C1 segment of cervical spinal cord (tissue), 14 donors: ENCODE measurements at regions not wholly inside any gene's neighbourhood (a gene's known extent, or its start where the extent isn't known, plus 50 kb on each side); places are given as distances from the start of the nearest gene placed in this dataset.

Experiments
- DNase-seq, 14 donors: peaks; one replicate each; lab custom pipeline; 2025; lab: John Stamatoyannopoulos, UW

DNA sequence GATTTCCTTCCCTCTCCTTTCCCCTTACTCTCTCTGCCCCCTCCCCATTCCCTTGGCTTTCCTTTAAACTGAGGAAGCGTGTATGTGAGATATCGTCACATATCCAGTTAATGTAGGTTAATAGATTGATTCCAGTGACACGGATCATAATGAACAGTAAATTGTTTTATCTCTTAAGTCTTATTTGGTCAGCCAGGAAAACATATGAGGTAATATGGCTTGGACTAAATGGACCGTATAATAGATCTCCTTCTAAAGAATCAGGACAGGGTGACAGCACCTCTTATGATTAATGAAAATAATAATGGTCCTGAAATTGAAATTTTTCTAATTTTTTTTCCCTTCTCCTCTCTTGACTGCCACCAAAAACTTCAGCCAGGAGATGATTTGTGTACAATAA lies 779.8 kb upstream of the NR2F2 start:
- no peak for DNase-seq

DNA sequence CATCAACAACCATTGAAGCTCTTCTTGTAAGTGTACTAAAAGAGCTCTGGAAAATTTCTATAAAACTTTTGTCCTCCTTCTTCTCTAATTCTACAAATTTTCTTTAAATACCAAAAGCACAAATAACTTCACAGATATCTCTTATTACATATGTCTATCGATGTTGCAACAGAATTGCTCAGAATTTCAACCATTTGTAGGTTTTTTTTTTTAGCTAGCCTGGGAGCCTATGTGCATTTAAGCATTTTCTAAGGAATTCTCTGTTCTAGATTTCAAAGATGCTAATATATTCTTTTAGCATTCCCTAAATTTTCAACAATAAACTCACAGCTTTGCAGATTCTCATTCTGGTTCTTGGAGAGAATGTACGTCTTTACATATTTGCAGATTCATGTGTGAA lies 774.3 kb upstream of the NR2F2 start:
- no peak for DNase-seq

DNA sequence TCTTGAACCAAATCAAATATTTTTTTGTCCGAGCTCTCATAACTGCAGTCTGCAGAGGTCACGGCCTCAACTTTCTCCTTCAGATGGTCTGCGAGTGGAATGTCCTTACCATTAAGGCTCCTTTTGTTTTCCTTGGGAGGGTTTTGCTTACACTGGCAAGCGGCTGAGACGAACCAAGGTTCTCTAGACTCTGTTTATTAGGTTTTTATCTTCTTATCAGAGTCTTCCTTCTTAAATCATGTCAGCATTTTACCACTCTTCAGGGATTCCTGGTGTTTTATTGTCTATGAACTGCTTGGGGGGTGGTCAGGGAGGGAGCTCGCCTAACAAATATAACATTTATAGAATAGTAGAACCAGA lies 773.7 kb upstream of the NR2F2 start:
- no peak for DNase-seq

DNA sequence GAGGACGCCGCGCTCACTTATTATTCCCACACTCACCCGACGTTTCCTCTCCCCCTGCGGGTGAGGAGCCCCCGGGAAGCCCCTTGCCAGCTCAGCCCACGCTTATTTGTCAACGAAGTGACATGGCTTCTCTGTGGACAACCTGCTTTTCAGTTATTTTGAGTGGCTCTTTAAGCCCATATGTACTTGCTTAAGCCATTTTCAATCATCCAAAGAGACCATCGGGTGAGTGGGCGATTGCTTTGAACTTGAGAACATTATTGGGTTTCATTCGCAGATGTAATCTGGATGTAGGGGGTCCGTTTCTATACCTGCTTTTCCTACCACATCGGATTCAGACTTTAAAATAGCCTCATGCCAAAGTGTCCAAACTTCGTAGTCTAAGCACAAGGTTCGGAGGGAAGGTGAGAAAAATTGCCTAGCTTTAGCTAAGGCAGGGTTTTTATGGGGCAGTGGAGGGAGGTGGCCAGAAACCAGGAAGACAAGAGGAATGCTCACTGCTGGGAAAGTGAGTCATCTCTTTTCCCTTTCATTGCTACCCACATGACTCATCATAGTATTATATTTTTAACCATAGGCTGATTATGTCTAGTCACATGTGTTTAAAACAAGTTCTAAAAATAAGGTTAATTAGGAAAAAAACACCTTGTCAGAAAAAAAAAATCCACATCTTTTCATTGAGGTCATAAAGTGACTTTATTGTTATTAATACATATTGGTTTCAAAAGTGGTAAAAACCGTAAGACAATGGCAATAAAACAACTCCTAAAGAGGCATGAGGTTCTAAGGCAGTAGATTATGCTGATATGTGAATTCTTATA lies 773.1 kb upstream of the NR2F2 start:
- DNase-seq = no peak

DNA sequence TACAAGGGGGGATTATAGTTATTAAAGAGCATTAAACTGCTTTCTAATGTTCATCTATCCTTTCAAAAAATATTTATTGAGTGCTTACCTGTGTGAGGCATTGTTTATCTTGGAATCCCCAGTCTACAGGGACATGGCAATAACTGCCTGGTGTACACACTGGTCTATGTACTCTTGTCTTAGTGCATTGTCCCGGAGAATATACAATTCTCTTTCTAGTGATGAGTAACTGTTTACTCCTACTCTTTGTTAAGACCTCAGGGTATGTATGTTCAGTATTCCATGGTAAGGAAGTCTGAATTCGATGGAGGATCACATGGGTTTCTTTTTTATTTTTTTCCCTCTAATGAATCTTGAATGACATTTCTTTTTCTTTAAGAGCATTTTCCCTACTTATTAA lies 772.4 kb upstream of the NR2F2 start:
- DNase-seq = no peak

DNA sequence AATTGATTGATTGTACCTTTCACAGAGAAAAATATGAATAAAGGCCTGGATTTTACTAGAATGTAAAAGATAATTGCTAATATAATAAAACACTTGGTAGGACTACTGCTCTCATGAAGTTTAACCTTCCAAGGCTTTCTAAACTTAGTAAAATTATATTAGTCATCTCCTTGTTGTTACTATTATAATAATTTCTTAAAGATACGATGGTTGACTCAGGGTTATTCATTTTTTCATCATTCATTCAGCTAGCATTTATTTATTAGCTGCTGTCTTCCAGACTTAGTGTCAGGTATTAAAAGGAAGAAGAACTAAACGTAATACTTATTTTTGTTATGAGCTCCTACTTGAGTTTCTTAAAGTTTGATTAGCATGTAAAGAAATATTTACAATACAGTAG lies 771.6 kb upstream of the NR2F2 start:
- DNase-seq = no peak

DNA sequence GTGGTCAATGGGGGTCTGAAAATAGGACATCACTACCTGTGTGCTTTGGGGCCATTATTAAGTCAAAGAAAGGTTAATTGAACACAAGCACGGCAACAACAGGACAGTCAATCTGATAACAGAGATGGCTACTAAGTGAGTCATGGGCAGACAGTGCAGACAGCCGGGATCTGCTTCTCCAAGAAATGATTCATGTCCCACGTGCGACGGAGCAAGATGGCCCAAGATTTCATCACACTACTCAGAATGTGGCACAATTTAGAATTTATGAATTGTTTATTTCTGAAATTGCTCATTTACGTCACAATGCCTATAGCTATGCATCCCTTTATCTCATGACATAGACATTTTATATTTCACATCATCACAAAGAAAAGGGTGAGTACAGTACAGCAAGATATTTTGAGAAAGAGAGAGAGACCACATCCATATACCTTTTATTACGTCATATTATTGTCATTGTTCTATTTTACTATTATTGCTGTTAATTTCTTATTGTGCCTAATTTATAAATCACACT lies 770.6 kb upstream of the NR2F2 start:
- DNase-seq = no peak

DNA sequence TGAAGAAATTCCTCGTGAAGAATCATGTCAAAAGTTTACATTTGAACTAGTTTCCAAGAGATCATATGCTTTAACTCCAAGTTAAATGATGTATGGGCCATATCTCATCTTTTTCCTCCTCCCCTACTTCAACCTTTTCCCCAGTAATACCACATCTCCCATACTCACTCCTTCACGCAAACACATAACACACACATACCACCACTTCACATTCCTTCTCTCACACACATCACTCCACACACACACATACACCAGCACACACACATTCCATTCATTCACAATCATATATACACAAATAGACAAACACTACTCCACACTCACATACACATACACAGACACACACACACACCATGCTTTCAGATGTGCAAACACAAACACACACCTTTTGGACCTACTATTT lies 769.0 kb upstream of the NR2F2 start:
- no peak for DNase-seq

DNA sequence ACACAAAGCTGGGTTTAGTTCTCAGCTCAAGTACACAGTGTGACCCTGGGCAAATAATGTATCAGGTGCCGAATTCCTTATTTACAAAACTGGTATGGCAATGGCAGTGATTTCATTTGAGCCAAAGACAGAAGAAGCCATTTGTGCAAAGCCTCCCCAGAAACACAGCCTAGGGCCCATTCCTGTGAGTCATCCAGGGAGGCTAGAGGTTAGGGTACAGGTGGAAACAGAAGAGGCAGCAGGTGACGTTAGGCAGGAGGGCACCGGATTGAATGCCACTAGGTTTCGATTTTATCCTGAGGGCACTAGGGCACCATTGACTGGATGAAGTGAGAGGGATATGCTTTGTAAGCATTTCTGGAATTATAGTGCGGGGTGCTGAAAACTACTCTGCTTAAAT lies 766.9 kb upstream of the NR2F2 start:
- no peak for DNase-seq

DNA sequence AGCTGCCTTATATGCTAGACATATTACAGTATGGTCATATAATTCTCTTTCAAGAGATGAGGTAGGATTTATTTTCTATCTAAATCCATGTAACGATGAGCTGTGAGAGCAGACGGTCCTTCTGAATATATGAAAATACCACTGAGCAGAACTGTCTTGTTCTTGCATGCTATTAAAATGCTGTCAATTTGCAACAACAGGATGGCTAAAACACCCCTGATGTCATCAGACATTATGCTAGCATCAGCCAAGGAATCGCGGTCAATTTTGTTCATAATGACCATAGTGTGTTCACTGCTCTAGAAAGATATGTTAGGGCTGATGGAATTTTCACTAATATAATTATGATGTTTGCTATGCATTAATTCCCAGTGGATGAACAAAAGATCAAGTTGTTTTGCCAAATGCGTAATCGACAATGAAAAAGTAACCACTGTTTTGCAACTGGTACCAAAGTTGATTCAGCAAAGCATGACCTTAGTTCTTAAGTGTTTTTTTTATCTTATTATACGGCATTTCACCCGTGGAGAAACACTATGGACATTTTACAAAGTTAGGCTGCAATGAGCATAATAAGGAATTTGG lies 765.4 kb upstream of the NR2F2 start:
- no peak for DNase-seq

DNA sequence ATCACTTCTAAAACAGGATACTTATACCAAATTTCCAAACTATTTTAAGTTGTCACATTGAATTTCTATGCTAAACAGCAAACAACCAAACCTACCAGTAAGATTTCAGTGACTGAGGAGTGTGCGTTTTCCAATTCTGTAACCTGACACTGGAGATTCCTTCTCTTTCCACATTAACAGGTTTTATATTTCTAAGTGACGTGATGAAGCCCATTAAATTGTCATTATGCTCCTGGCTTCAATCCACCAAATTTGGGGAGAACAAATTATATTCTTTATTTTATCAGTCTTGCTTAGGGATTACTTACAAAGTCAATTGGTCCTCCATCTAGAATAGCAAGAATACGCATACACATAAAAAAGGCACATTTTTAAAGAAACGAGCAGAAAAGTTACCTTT lies 764.8 kb upstream of the NR2F2 start:
- DNase-seq = no peak

DNA sequence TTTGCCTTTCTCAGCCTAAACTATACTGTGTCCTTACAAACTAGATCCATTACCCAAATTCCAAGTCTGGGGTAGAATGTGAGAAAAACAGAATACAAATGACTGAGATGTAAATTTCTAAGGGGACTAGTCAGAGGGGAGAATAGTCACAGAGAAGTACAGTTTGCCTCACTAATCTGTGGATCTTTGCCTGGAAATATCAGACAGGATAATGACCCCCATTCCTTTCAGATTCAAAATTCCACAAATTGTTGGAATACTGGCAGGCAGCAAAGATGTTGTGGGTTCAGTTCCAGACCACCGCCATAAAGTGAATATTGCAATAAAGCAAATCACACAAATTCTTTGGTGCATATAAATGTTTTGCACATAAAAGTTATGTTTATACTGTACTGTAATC lies 762.8 kb upstream of the NR2F2 start:
- no peak for DNase-seq

DNA sequence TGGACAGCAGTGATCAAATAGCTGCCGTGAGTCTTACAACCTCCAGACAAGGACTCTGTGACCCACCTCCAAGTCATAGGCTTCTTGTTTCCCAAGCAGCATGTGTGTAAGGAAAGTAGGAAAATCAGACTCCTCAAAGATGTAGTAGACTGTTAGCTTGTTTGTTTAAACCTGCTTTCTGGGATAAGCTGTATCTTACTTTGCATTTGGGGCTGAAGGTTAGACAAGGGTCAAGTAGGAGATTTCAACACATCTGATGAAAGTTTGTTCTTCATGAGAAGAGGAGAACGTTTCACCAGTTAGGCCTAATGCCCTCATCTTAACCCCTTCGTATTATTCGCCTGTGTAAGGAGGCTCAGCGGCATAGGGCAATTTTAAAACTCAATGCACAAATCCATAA lies 756.4 kb upstream of the NR2F2 start:
- DNase-seq = no peak

DNA sequence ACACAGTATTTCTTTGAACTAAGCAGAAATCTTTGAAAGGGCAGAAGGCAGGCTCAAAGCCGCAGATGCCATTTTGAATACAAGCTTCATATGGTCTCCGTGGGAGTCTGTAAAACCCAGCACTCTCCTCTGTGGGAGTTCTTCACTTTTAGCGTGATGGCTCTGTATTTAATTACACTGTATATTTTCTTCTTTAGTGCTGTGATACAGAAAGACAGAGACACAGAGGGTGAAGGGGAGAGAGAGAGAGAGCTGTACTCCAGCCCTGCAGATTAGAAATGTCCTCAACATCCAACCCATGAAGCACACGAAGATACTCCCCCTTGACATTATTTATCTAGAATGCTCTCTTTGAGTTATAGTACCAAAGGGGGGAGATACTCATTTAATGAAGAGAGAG lies 752.6 kb upstream of the NR2F2 start:
- no peak for DNase-seq

DNA sequence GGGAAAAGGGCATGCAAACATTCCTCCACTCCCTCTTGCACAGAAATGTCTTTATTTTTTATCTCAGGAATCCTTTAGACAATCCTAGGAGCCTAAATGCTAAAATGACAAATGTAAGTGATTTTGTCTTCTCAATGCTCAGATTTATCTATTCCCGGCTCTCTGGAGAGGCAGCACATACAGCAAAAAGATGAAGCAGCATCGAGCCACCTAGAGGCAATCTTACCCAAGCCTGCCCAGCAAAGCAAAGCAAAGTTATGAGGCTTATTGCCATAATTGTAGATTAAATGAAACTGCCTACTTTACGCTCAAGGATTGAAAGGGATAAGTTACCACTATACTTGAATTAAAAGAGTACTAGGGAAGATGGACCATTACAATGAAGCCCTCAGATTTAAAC lies 750.4 kb upstream of the NR2F2 start:
- DNase-seq = no peak

DNA sequence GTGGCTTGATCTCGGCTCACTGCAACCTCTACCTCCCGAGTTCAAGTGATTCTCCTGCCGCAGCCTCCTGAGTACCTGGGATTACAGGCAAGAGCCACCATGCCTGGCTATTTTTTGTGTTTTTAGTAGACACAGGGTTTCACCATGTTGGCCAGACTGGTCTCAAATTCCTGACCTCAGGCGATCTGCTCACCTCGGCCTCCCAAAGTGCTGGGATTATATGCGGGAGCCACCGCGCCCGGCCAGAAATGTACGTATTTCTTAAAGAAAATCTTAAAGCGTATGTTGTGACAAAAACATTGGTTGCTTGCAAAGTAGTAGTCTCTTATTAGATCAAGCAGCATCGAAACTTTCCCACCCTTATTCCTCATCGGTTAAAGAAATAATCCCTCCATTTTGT lies 748.9 kb upstream of the NR2F2 start:
- no peak for DNase-seq

DNA sequence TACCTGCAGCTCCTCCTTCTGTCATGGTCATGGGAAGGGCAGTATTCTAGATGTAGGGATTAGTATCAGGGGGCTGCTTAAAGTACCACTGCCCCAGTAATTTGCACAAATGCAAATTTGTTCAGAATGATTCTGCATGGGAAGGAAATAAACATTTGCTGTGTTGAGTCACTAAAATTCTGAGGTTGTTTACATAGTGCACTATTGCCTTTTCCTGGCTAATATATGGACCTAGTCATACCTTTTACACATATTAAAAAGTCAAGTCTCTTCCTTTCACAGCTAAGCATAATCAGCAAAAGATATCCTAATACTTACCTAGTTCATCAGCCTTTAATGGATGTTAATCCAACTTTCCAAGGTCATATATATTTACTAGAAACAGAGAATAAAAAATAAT lies 746.4 kb upstream of the NR2F2 start:
- DNase-seq = no peak

DNA sequence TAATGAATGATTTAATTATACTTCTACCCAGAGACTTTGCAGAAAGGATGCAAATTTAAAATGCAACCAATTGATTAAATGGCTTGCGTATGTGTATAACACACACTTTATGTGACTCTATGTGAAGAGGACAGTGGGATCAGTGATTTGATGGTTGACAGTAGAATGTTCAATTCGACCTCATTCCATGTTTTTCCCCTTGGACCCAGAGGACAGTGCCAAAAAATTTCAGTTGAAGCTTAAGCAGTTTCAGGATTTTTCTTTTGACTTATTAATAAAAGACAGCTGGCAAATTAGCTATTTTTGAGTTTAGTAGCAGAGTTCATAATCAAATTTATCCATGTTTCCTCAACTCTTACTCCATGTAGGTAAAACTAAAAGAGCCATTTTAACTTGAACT lies 742.4 kb upstream of the NR2F2 start:
- DNase-seq = no peak

DNA sequence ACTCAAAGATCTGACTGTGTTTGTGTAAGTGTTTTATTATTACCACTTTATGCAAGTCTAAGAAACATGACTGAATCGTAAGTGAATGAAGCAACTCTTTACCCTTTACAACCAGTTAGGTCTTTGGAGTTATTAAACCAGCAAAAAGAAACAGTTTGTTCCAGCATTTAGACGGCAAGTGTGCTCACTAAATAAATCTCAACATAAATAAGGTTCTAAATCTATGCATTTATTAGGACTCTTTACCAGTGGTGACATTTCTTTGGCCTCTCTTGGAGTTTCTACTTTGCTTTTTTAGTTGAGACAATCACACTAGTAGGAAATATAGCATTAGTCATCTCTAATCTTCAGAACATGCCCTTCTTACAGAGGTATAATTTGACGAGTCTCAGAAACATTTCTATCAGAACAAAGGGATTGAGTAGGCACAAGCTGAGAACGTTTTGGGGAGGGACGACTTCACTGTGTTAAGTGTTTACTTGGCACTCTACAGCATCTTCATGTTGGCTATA lies 739.9 kb upstream of the NR2F2 start:
- no peak for DNase-seq

DNA sequence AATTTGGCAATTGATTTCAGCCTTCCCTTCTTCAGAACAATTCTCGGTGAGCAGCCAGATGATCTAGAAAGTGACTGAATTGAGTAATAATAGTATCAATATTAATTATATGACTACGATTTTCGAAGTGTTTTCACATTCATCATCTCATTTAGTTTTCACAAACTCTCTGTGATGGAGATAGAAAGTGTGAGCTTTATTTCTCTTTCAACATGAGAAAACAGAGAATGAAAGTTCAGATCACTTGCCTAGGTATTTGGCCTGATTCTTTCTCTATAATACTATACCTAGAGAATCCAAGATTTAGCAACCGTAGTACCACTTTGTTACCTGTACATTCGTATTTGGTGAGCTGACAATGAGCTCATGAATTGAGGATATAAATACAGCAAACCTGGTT lies 739.2 kb upstream of the NR2F2 start:
- DNase-seq = no peak

DNA sequence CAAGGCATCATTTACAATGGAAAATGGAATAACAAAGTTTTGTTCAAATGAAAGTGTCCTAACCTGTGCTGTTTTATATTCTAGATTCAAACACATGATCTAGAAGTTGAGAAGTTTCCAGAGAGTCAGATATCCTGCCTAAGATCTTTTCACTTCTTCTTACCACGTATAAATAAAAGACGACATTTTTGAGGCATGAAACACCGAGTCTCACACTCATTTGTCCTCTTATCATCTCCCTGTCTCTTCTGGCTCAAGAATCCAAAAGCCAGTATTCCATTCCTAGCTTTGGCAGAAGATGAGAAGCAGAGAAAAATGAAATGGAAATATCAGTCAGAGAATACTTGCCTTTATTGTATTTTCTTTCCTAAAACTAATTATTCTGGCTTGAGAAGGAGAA lies 738.6 kb upstream of the NR2F2 start:
- DNase-seq = no peak

DNA sequence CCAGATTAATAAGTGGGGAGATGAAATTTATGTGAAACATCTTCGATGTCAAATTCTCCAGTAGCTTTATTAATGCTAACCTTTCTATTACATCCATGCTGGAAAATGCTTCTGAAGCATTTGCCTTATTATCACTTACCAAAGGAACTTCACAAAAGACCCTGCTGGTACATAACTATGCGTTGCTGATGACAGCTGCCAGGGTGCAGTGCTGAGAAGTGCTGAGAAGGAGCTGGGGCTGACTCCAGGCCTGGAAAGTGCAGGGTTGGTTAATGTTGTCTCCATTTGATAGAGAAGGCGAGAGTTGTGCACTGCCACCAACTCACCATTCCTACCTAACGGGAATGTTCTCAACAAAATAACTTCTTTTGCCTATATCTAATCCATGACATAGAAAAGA lies 736.0 kb upstream of the NR2F2 start:
- DNase-seq = no peak

DNA sequence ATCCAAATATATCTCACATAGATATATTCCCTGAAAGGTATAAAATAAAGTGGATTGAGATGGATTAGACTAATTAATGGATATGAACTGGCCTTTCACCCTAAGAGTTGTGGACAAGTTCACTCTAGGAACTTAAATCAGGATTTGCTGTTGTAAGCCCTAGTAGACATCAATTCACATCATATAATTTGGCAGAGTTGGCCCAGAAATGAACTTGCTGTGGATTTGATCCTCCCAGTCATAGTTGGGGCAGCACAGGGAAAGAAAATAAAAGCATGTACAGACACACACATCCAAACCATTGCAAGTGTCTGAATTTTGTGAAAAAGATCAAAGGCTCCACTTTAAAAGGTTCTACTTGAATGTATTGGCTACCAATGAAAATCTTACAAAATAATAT lies 734.7 kb upstream of the NR2F2 start:
- no peak for DNase-seq
